Body of pancreas (tissue), 4 donors: ENCODE measurements at regions not wholly inside any gene's neighbourhood (a gene's known extent, or its start where the extent isn't known, plus 50 kb on each side); places are given as distances from the start of the nearest gene placed in this dataset.

ENCODE experiments used
- ATAC-seq: fragments of 150-250 bp; one replicate; pipeline ENCODE4 v1.9.1; 2016
- DNase-seq, 4 donors: peaks; one replicate each; pipeline ENCODE4 v3.0.0-alpha.2; 2019
- H3K27ac ChIP-seq, 4 donors: fragments of 200-600 bp; sonication (generic); 1 replicate in 3 of 4; 2 replicates in 1 of 4; pipeline versions ENCODE4 v1.5.1 to v1.6.1; 2016 to 2019; ENCODE audit warnings: mild to moderate bottlenecking in 1 of 4, mixed read lengths in 1 of 4, moderate library complexity in 1 of 4
- H3K27me3 ChIP-seq, 2 donors: fragments of 200-600 bp; sonication (generic); one replicate each; pipeline ENCODE4 v1.6.0; 2016; ENCODE audit warnings: mild to moderate bottlenecking in 1 of 2
- H3K36me3 ChIP-seq, 2 donors: fragments of 200-600 bp; sonication (generic); replicated peaks in 1 of 2; 2 replicates each; pipeline ENCODE4 v1.5.1; 2016; ENCODE audit warnings: low read depth in 2 of 2; ENCODE audit not compliant: insufficient read depth in 1 of 2
- H3K4me1 ChIP-seq: fragments of 200-600 bp; sonication (generic); one replicate; pipeline ENCODE4 v1.6.0; 2016
- H3K4me3 ChIP-seq, 2 donors: fragments of 200-600 bp; sonication (generic); 1 replicate in 1 of 2; 2 replicates in 1 of 2; pipeline ENCODE4 v1.5.1; 2016 to 2019
- H3K9me3 ChIP-seq, 3 donors: fragments of 200-600 bp; sonication (generic); 1 replicate in 2 of 3; 2 replicates in 1 of 3; pipeline ENCODE4 v1.5.1; 2016
- CTCF ChIP-seq, 7 experiments: fragments of 450-650 bp in 4 of 7; fragments of 200-600 bp in 3 of 7; sonication (generic) in 3 of 7; IDR thresholded peaks; one replicate each; pipeline ENCODE4 v1.5.1; 2016 to 2019; ENCODE audit warnings: antibody characterized with exemption in 7 of 7
- POLR2A ChIP-seq, 3 donors: fragments of 450-650 bp; IDR thresholded peaks; one replicate each; pipeline ENCODE4 v1.6.1; 2016; ENCODE audit warnings: antibody characterized with exemption in 3 of 3, mild to moderate bottlenecking in 2 of 3
- WGBS, 2 donors: methylation state at CpG; one replicate each; pipeline ENCODE4 v1.1.5; 2017; 5-methylcytosine and 5-hydroxymethylcytosine counted together
- intact Hi-C: fragments of 100-400 bp; cut with DNase I; formaldehyde crosslinking; loops from one replicate; pipeline ENCODE4 v1.15.1; 2023

GRCh38 chr16:73204359-73205152 lies 156.6 kb upstream of the ZFHX3 start:
- Histone ChIP-seq H3K36me3 (no peaks in the 10 kb centered on the region), H3K27me3 (no peaks in the 10 kb centered on the region), H3K27ac (peak overlapping the region in 2 of 4 donors; percentile 22 to 46), H3K9me3 (no peaks in the 10 kb centered on the region), H3K4me3 (no peak overlapping the region), H3K4me1 (peaks cover 21% of the 10 kb centered on the region)
- intact Hi-C loops: no loop called here
- TF ChIP-seq CTCF (IDR thresholded peaks at IDR 0.05) (no peak), POLR2A (IDR thresholded peaks at IDR 0.05) (no peak)
- peak in 1 of 4 donors; percentile 21 for DNase-seq
- peak; percentile 61 for ATAC-seq
- WGBS, 2 donors: 43 to 49% methylated on average over 5 to 8 of the region's 8 CpGs

- TF ChIP-seq CTCF (IDR thresholded peaks at IDR 0.05) (no peak), POLR2A (IDR thresholded peaks at IDR 0.05) (no peak)
- no peaks in the 10 kb centered on the region for H3K36me3 ChIP-seq
- DNase-seq: peak; percentile 46 to 73 (median 66)
- H3K4me1 ChIP-seq: peaks cover 21% of the 10 kb centered on the region
- WGBS, 2 donors: 8 to 17% methylated on average over 5 of the region's 5 CpGs
- intact Hi-C loops: no loop called here
- H3K27me3 ChIP-seq: no peaks in the 10 kb centered on the region
- peak; percentile 80 for ATAC-seq
- no peak overlapping the region for H3K27ac ChIP-seq
- no peaks in the 10 kb centered on the region for H3K9me3 ChIP-seq
- no peak overlapping the region for H3K4me3 ChIP-seq
Observed at GRCh38 chr16:73202161-73202729, 154.3 kb upstream of the ZFHX3 start.

- Histone ChIP-seq H3K36me3 (no peaks in the 10 kb centered on the region), H3K9me3 (no peaks in the 10 kb centered on the region), H3K27ac (no peak overlapping the region), H3K4me3 (no peak overlapping the region), H3K4me1 (peaks cover 11% of the 10 kb centered on the region), H3K27me3 (no peaks in the 10 kb centered on the region)
- TF ChIP-seq POLR2A (IDR thresholded peaks at IDR 0.05) (no peak), CTCF (IDR thresholded peaks at IDR 0.05) (no peak)
- no peak for DNase-seq
- intact Hi-C loops: no loop called here
- ATAC-seq: no peak
- 69 to 73% methylated on average over 7 of the region's 7 CpGs for WGBS, 2 donors
Observed at GRCh38 chr16:73199214-73199613, 151.3 kb upstream of the ZFHX3 start.

- intact Hi-C loops: no loop called here
- Histone ChIP-seq H3K27ac (no peak overlapping the region), H3K9me3 (no peaks in the 10 kb centered on the region), H3K4me3 (no peak overlapping the region), H3K4me1 (peaks cover 11% of the 10 kb centered on the region), H3K36me3 (no peaks in the 10 kb centered on the region), H3K27me3 (no peaks in the 10 kb centered on the region)
- DNase-seq (no peak), ATAC-seq (no peak)
- WGBS, 2 donors: 72 to 77% methylated on average over 5 of the region's 5 CpGs
- TF ChIP-seq POLR2A (IDR thresholded peaks at IDR 0.05) (no peak), CTCF (IDR thresholded peaks at IDR 0.05) (no peak)
Observed at GRCh38 chr16:73198481-73198880, 150.6 kb upstream of the ZFHX3 start.
